ENCODE measurements at regions not wholly inside any gene's neighbourhood (a gene's known extent, or its start where the extent isn't known, plus 50 kb on each side); places are given as distances from the start of the nearest gene placed in this dataset.

GRCh38 chr3:181530584-181530983 lies 181.1 kb upstream of the SOX2 start:
- H3K36me3 ChIP-seq (ENCODE audit: control insufficient read depth in 2 of 4, insufficient read depth in 4 of 4, low read length in 3 of 4) = no peaks in the 10 kb centered on the region
- no peaks in the 10 kb centered on the region for H3K79me1 ChIP-seq (ENCODE audit: low read depth, low read length)
- peaks cover 0 to 9% (median 7%) of the 10 kb centered on the region in 4 experiments; a peak in 5 of 7 replicates for H3K4me1 ChIP-seq (replicated peaks in 1 of 4; ENCODE audit: control insufficient read depth in 3 of 4, insufficient read depth in 4 of 4, low read length in 3 of 4)
- FAIRE-seq (no peak), DNase-seq (ENCODE audit: low read depth in 1 of 2, low spot score in 2 of 2) (no peak)
- no peak overlapping the region for H3K4me3 ChIP-seq (ENCODE audit: extremely low read depth in 1 of 4, insufficient read depth in 2 of 4, low read depth in 3 of 4, low read length in 4 of 4)
- H2BK12ac ChIP-seq (ENCODE audit: low read depth, low read length) = no peak overlapping the region
- H3K56ac ChIP-seq (replicated peaks; ENCODE audit: insufficient read length, low read depth, low read length) = no peak overlapping the region
- no peaks in the 10 kb centered on the region for H3K9me3 ChIP-seq (ENCODE audit: insufficient read depth in 2 of 2, low read depth in 1 of 2, low read length in 1 of 2)
- H2AFZ ChIP-seq (ENCODE audit: low read length) = no peak overlapping the region
- ChIA-PET POLR2A (ENCODE audit: partially characterized antibody) (no interaction called here), CTCF (ENCODE audit: partially characterized antibody) (no interaction called here)
- H3K4me2 ChIP-seq (ENCODE audit: insufficient read depth in 1 of 2, low read depth in 2 of 2, low read length in 2 of 2) = no peak overlapping the region
- no peak overlapping the region for H3K9ac ChIP-seq (replicated peaks in 1 of 4; ENCODE audit: extremely low read depth in 1 of 4, low read depth in 3 of 4, low read length in 3 of 4)
- H3K4ac ChIP-seq (replicated peaks; ENCODE audit: insufficient read length, low read depth, low read length) = no peak overlapping the region
- no peak overlapping the region for H2BK20ac ChIP-seq (ENCODE audit: low read length)
- H3K27me3 ChIP-seq (replicated peaks in 1 of 4; ENCODE audit: control insufficient read depth in 3 of 4, extremely low read depth in 1 of 4, insufficient read depth in 3 of 4, low read length in 3 of 4) = no peaks in the 10 kb centered on the region
- no peak overlapping the region for H2BK120ac ChIP-seq (replicated peaks; ENCODE audit: low read depth, low read length)
- H2BK15ac ChIP-seq (ENCODE audit: low read length) = no peak overlapping the region
- H3K23ac ChIP-seq (ENCODE audit: insufficient read length) = no peak overlapping the region
- no peak overlapping the region for H2BK5ac ChIP-seq (ENCODE audit: low read depth, low read length)
- H4K8ac ChIP-seq (ENCODE audit: extremely low read depth, insufficient read depth, low read length) = no peak overlapping the region
- no peak overlapping the region for H3K14ac ChIP-seq (ENCODE audit: insufficient read length)
- no peak overlapping the region for H3K27ac ChIP-seq (ENCODE audit: low read depth, low read length)
- H3K23me2 ChIP-seq (ENCODE audit: low read depth, low read length) = no peaks in the 10 kb centered on the region
- no peak overlapping the region for H3K18ac ChIP-seq (ENCODE audit: extremely low read depth, low read length)
- no peaks in the 10 kb centered on the region for H3K79me2 ChIP-seq (ENCODE audit: control insufficient read depth in 1 of 2, insufficient read depth in 2 of 2, low read length in 2 of 2)
- H4K20me1 ChIP-seq (replicated peaks in 1 of 2; ENCODE audit: control insufficient read depth in 1 of 2, insufficient read depth in 2 of 2, low read length in 2 of 2) = no peaks in the 10 kb centered on the region
- H4K5ac ChIP-seq (ENCODE audit: insufficient read length, low read depth, low read length) = no peak overlapping the region
- no peak overlapping the region for H4K91ac ChIP-seq (replicated peaks; ENCODE audit: insufficient read length, low read length)
- H2AK5ac ChIP-seq (ENCODE audit: low read depth, low read length) = no peak overlapping the region
- TF ChIP-seq JUN (IDR thresholded peaks at IDR 0.05; ENCODE audit: low read depth, low read length) (no peak), RXRA (IDR thresholded peaks at IDR 0.05; ENCODE audit: insufficient read depth, low read depth, low read length) (no peak), YY1 (IDR thresholded peaks at IDR 0.05; ENCODE audit: low read depth, low read length) (no peak), RBBP5 (IDR thresholded peaks at IDR 0.05; ENCODE audit: borderline replicate concordance, low read depth, low read length) (no peak), CTBP2 (IDR thresholded peaks at IDR 0.05; ENCODE audit: borderline replicate concordance, insufficient read depth, insufficient read length, low read length) (no peak), BRCA1 (IDR thresholded peaks at IDR 0.05; ENCODE audit: low read depth, low read length) (no peak), ZNF274 (IDR thresholded peaks at IDR 0.05; ENCODE audit: borderline replicate concordance, extremely low read depth, low read length) (no peak), FOSL1 (IDR thresholded peaks at IDR 0.05; ENCODE audit: insufficient read depth, low read depth, low read length) (no peak), SIN3A (conservative IDR thresholded peaks at IDR 0.05 in 1 of 2, IDR thresholded peaks at IDR 0.05 in 1 of 2; ENCODE audit: low read depth in 1 of 2, low read length in 2 of 2) (no peak), TCF12 (IDR thresholded peaks at IDR 0.05; ENCODE audit: low read depth, low read length) (no peak), SUZ12 (IDR thresholded peaks at IDR 0.05; ENCODE audit: low read length) (no peak)
